DOHH2 (cell line): ENCODE measurements at regions not wholly inside any gene's neighbourhood (a gene's known extent, or its start where the extent isn't known, plus 50 kb on each side); places are given as distances from the start of the nearest gene placed in this dataset.

ENCODE experiments used
- EZH2phosphoT487 ChIP-seq: fragments of 200-600 bp; sonication (generic); IDR thresholded peaks from 2 replicates; pipeline ENCODE4 v1.6.1; 2017; ENCODE audit warnings: borderline replicate concordance, mild to moderate bottlenecking, antibody characterized with exemption, low read length, moderate library complexity, mixed read lengths
- TF ChIP-seq, protein P1 (sequence below): fragments of 200-600 bp; sonication (generic); IDR thresholded peaks from one replicate; pipeline ENCODE4 v1.5.1; 2014; ENCODE audit warnings: antibody characterized with exemption, mild to moderate bottlenecking, low read depth, low read length; ENCODE audit not compliant: poor library complexity, severe bottlenecking

DNA sequence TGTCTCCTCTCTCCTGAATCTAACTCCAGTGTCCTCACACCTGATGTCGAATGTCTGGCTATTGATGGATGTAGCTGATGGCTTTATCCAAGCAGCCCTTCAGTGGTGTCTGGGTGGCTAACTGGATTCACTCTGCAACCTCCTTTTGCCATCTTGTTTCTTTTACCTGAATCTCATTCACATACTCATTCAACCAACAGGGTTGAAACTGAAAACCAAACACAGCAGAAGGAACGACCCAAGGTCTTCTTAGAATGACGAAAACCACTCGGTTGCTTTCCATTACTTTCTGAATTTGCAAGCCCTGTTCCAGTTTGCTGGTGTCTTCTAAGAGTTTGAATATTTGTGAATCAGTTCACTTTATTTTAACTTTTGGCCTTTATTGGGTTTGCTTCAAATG lies 424.3 kb upstream of the CXADR start:
- TF ChIP-seq, protein P1, sequence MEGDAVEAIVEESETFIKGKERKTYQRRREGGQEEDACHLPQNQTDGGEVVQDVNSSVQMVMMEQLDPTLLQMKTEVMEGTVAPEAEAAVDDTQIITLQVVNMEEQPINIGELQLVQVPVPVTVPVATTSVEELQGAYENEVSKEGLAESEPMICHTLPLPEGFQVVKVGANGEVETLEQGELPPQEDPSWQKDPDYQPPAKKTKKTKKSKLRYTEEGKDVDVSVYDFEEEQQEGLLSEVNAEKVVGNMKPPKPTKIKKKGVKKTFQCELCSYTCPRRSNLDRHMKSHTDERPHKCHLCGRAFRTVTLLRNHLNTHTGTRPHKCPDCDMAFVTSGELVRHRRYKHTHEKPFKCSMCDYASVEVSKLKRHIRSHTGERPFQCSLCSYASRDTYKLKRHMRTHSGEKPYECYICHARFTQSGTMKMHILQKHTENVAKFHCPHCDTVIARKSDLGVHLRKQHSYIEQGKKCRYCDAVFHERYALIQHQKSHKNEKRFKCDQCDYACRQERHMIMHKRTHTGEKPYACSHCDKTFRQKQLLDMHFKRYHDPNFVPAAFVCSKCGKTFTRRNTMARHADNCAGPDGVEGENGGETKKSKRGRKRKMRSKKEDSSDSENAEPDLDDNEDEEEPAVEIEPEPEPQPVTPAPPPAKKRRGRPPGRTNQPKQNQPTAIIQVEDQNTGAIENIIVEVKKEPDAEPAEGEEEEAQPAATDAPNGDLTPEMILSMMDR: no peak
- TF ChIP-seq EZH2phosphoT487: no peak
